ENCODE measurements at regions not wholly inside any gene's neighbourhood (a gene's known extent, or its start where the extent isn't known, plus 50 kb on each side); places are given as distances from the start of the nearest gene placed in this dataset.
"Not testable (repeated sequence)": the region's sequence is repeated elsewhere in the genome, so short reads cannot be mapped to it uniquely, and the experiment has no call there.

GRCh38 chr2:38142627-38143026, 66.7 kb upstream of the CYP1B1 start:
- H3K9me3 Mint-ChIP-seq, result peaks cover 5% of the 10 kb centered on the region
- no peak for DNase-seq
- intact Hi-C loops (cut with micrococcal nuclease), result no loop called here
- no peak overlapping the region for H3K4me3 Mint-ChIP-seq
- H3K36me3 Mint-ChIP-seq (ENCODE audit: low read depth), result no peaks in the 10 kb centered on the region
- peaks cover 13% of the 10 kb centered on the region for H3K4me1 Mint-ChIP-seq
- no peak overlapping the region for H3K27ac Mint-ChIP-seq
- peaks cover 11% of the 10 kb centered on the region for H3K27me3 Mint-ChIP-seq

GRCh38 chr2:38141501-38141900, 65.5 kb upstream of the CYP1B1 start:
- H3K4me1 Mint-ChIP-seq, result peaks cover 4% of the 10 kb centered on the region
- intact Hi-C loops (cut with micrococcal nuclease), result no loop called here
- no peaks in the 10 kb centered on the region for H3K9me3 Mint-ChIP-seq
- no peak overlapping the region for H3K4me3 Mint-ChIP-seq
- no peak for DNase-seq
- H3K36me3 Mint-ChIP-seq (ENCODE audit: low read depth), result no peaks in the 10 kb centered on the region
- no peak overlapping the region for H3K27ac Mint-ChIP-seq
- peaks cover 15% of the 10 kb centered on the region for H3K27me3 Mint-ChIP-seq

GRCh38 chr2:38138996-38139395, 63.0 kb upstream of the CYP1B1 start:
- DNase-seq, result no peak
- Mint-ChIP-seq H3K27ac (no peak overlapping the region), H3K9me3 (peaks cover 6% of the 10 kb centered on the region), H3K27me3 (peaks cover 25% of the 10 kb centered on the region), H3K36me3 (ENCODE audit: low read depth) (no peaks in the 10 kb centered on the region), H3K4me1 (no peaks in the 10 kb centered on the region), H3K4me3 (no peak overlapping the region)
- intact Hi-C loops (cut with micrococcal nuclease), result no loop called here

- H3K4me3 Mint-ChIP-seq, result no peak overlapping the region
- intact Hi-C loops (cut with micrococcal nuclease), result no loop called here
- H3K27ac Mint-ChIP-seq, result no peak overlapping the region
- H3K36me3 Mint-ChIP-seq (ENCODE audit: low read depth), result no peaks in the 10 kb centered on the region
- H3K9me3 Mint-ChIP-seq, result peaks cover 6% of the 10 kb centered on the region
- no peak for DNase-seq
- H3K4me1 Mint-ChIP-seq, result no peaks in the 10 kb centered on the region
- peaks cover 25% of the 10 kb centered on the region for H3K27me3 Mint-ChIP-seq
Measured at GRCh38 chr2:38138419-38138818, 62.5 kb upstream of the CYP1B1 start.

- H3K9me3 Mint-ChIP-seq; intact Hi-C loops (cut with micrococcal nuclease); H3K4me3 Mint-ChIP-seq; H3K27ac Mint-ChIP-seq; H3K4me1 Mint-ChIP-seq; DNase-seq; H3K36me3 Mint-ChIP-seq (ENCODE audit: low read depth): not testable (repeated sequence)
- H3K27me3 Mint-ChIP-seq, result peaks cover 25% of the 10 kb centered on the region
Measured at GRCh38 chr2:38137958-38138357, 62.0 kb upstream of the CYP1B1 start.

GRCh38 chr2:38131676-38132075, 55.7 kb upstream of the CYP1B1 start:
- intact Hi-C loops (cut with micrococcal nuclease), result no loop called here
- Mint-ChIP-seq H3K4me3 (no peak overlapping the region), H3K4me1 (no peaks in the 10 kb centered on the region), H3K27ac (no peak overlapping the region), H3K27me3 (peaks cover 11% of the 10 kb centered on the region), H3K36me3 (ENCODE audit: low read depth) (no peaks in the 10 kb centered on the region), H3K9me3 (peaks cover 16% of the 10 kb centered on the region)
- DNase-seq, result no peak

GRCh38 chr2:38130876-38131275, 54.9 kb upstream of the CYP1B1 start:
- Mint-ChIP-seq H3K9me3 (peaks cover 15% of the 10 kb centered on the region), H3K4me3 (no peak overlapping the region), H3K4me1 (no peaks in the 10 kb centered on the region), H3K27ac (no peak overlapping the region), H3K27me3 (peaks cover 8% of the 10 kb centered on the region), H3K36me3 (ENCODE audit: low read depth) (no peaks in the 10 kb centered on the region)
- intact Hi-C loops (cut with micrococcal nuclease), result no loop called here
- DNase-seq, result no peak

- intact Hi-C loops (cut with micrococcal nuclease), result no loop called here
- Mint-ChIP-seq H3K4me1 (no peaks in the 10 kb centered on the region), H3K27me3 (peaks cover 1% of the 10 kb centered on the region), H3K4me3 (no peak overlapping the region), H3K9me3 (peaks cover 15% of the 10 kb centered on the region), H3K36me3 (ENCODE audit: low read depth) (no peaks in the 10 kb centered on the region), H3K27ac (no peak overlapping the region)
- no peak for DNase-seq
Measured at GRCh38 chr2:38129987-38130386, 54.0 kb upstream of the CYP1B1 start.

GRCh38 chr2:38129481-38129880, 53.5 kb upstream of the CYP1B1 start:
- Mint-ChIP-seq H3K27me3 (no peaks in the 10 kb centered on the region), H3K36me3 (ENCODE audit: low read depth) (no peaks in the 10 kb centered on the region), H3K4me1 (no peaks in the 10 kb centered on the region), H3K4me3 (no peak overlapping the region), H3K9me3 (peaks cover 15% of the 10 kb centered on the region), H3K27ac (no peak overlapping the region)
- intact Hi-C loops (cut with micrococcal nuclease), result no loop called here
- DNase-seq, result no peak

GRCh38 chr2:38128653-38129052, 52.7 kb upstream of the CYP1B1 start:
- Mint-ChIP-seq H3K27ac (no peak overlapping the region), H3K36me3 (ENCODE audit: low read depth) (no peaks in the 10 kb centered on the region), H3K9me3 (peaks cover 15% of the 10 kb centered on the region), H3K4me3 (no peak overlapping the region), H3K27me3 (no peaks in the 10 kb centered on the region), H3K4me1 (no peaks in the 10 kb centered on the region)
- DNase-seq, result no peak
- intact Hi-C loops (cut with micrococcal nuclease), result no loop called here

- H3K4me3 Mint-ChIP-seq, result no peak overlapping the region
- peaks cover 15% of the 10 kb centered on the region for H3K9me3 Mint-ChIP-seq
- intact Hi-C loops (cut with micrococcal nuclease), result no loop called here
Measured at GRCh38 chr2:38127277-38127676, 51.3 kb upstream of the CYP1B1 start.

GRCh38 chr2:38125842-38126241, 49.9 kb upstream of the CYP1B1 start:
- H3K36me3 Mint-ChIP-seq (ENCODE audit: low read depth), result no peaks in the 10 kb centered on the region
- intact Hi-C loops (cut with micrococcal nuclease), result no loop called here
- DNase-seq, result no peak
- no peak overlapping the region for H3K27ac Mint-ChIP-seq
- H3K9me3 Mint-ChIP-seq, result peaks cover 13% of the 10 kb centered on the region
- peaks cover 1% of the 10 kb centered on the region for H3K27me3 Mint-ChIP-seq
- H3K4me1 Mint-ChIP-seq, result no peaks in the 10 kb centered on the region
- H3K4me3 Mint-ChIP-seq, result no peak overlapping the region

More at GRCh38 chr2:38127277-38127676, 51.3 kb upstream of the CYP1B1 start:
- Mint-ChIP-seq H3K27me3 (no peaks in the 10 kb centered on the region), H3K4me1 (no peaks in the 10 kb centered on the region), H3K27ac (no peak overlapping the region), H3K36me3 (ENCODE audit: low read depth) (no peaks in the 10 kb centered on the region)
- no peak for DNase-seq

Data from activated CD4-positive, alpha-beta T cell treated with anti-CD3 and anti-CD28 coated beads, Interleukin-2, amount 10 ng/mL, durations not matched to agents 24 days and 14 days (primary cell).